GM12874 (cell line): ENCODE measurements at regions not wholly inside any gene's neighbourhood (a gene's known extent, or its start where the extent isn't known, plus 50 kb on each side); places are given as distances from the start of the nearest gene placed in this dataset.

Source experiments
- CTCF ChIP-seq: IDR thresholded peaks from 2 replicates; pipeline ENCODE4 v1.5.1; 2011; ENCODE audit warnings: low read depth, mild to moderate bottlenecking, control low read depth, low read length, moderate library complexity; ENCODE audit not compliant: insufficient read depth

GRCh38 chr4:125705681-125706080, 390.9 kb downstream of the FAT4 start:
- TF ChIP-seq CTCF: no peak

GRCh38 chr4:125707397-125707796, 392.6 kb downstream of the FAT4 start:
- TF ChIP-seq CTCF: no peak

GRCh38 chr4:125710766-125711165, 396.0 kb downstream of the FAT4 start:
- no peak for TF ChIP-seq CTCF

- TF ChIP-seq CTCF: no peak
These were observed 399.3 kb downstream of the FAT4 start for GRCh38 chr4:125714049-125714448.

- no peak for TF ChIP-seq CTCF
These were observed 400.1 kb downstream of the FAT4 start for GRCh38 chr4:125714845-125715244.

GRCh38 chr4:125719987-125720386, 405.2 kb downstream of the FAT4 start:
- no peak for TF ChIP-seq CTCF

GRCh38 chr4:125722009-125722408, 407.3 kb downstream of the FAT4 start:
- TF ChIP-seq CTCF: no peak
